HCT116 (cell line): ENCODE measurements at regions not wholly inside any gene's neighbourhood (a gene's known extent, or its start where the extent isn't known, plus 50 kb on each side); places are given as distances from the start of the nearest gene placed in this dataset.

Experiments used
- ATAC-seq: fragments of 200-7000 bp; cut with Tn5 transposase; 2 replicates; pipeline ENCODE4 v1.9.1; 2020; ENCODE audit warnings: mild to moderate bottlenecking, moderate library complexity
- BruUV-seq: library from RNA; stranded (reverse); fragments of 400-500 nt; replicated peaks from 2 replicates; lab custom pipeline; 2021; lab: Mats Ljungman, UMichigan
- CTCF ChIA-PET: fragments of 300-600 bp; sonication (Branson Sonifier 250); formaldehyde crosslinking; loops from one replicate; lab custom pipeline; 2021; ENCODE audit warnings: antibody characterized with exemption; lab: Charles Lee
- POLR2A ChIA-PET: fragments of 300-600, 350-600 bp; sonication (Branson Sonifier 250); formaldehyde crosslinking; loops from one replicate; lab custom pipeline; 2021; ENCODE audit warnings: antibody characterized with exemption; lab: Charles Lee
- RAD21 ChIA-PET, 2 experiments: fragments of 300-600 bp; sonication (Branson Sonifier 250); formaldehyde crosslinking; loops; one replicate each; lab custom pipeline; 2023; ENCODE audit warnings: low total read pairs in 2 of 2; ENCODE audit not compliant: uncharacterized antibody in 2 of 2, unreplicated experiment in 2 of 2, low non-redundant PET in 1 of 2; lab: Charles Lee
- DNase-seq: peaks from one replicate; pipeline ENCODE4 v3.0.0-alpha.2; 2010; ENCODE audit warnings: low read depth, low spot score
- H2AFZ ChIP-seq: fragments of 200-600 bp; shearing (Covaris generic), sonication (generic); 2 replicates; pipeline ENCODE4 v1.6.1; 2017; ENCODE audit warnings: low read depth, mixed run types, mixed read lengths, antibody characterized with exemption, low read length; ENCODE audit not compliant: poor library complexity, severe bottlenecking
- H3K27ac ChIP-seq: 2 replicates; pipeline ENCODE4 v1.5.1; 2012; ENCODE audit warnings: low read depth, low read length
- H3K27me3 ChIP-seq: fragments of 200-600 bp; sonication (generic); 2 replicates; pipeline ENCODE4 v1.6.1; 2016; ENCODE audit warnings: mixed run types, low read length, mixed read lengths; ENCODE audit not compliant: insufficient read depth
- H3K36me3 ChIP-seq, 2 experiments: fragments of 200-500 bp in 1 of 2; fragments of 200-600 bp in 1 of 2; sonication (Bioruptor generic) in 1 of 2; sonication (generic) in 1 of 2; 2 replicates each; pipeline versions ENCODE4 v1.5.1 to v1.6.1; 2014 to 2016; ENCODE audit warnings: low read length in 2 of 2, inconsistent platforms in 1 of 2, mixed read lengths in 1 of 2, mixed run types in 1 of 2; ENCODE audit not compliant: insufficient read depth in 2 of 2, control insufficient read depth in 1 of 2
- H3K4me1 ChIP-seq, 2 experiments: fragments of 200-600 bp in 1 of 2; sonication (generic) in 1 of 2; 2 replicates each; pipeline versions ENCODE4 v1.5.1 to v1.6.1; 2012 to 2017; ENCODE audit warnings: low read length in 2 of 2, inconsistent platforms in 1 of 2, mild to moderate bottlenecking in 1 of 2, mixed read lengths in 1 of 2, mixed run types in 1 of 2, moderate library complexity in 1 of 2; ENCODE audit not compliant: insufficient read depth in 2 of 2, control insufficient read depth in 1 of 2
- H3K4me2 ChIP-seq: fragments of 200-600 bp; sonication (generic); 2 replicates; pipeline ENCODE4 v1.6.1; 2017; ENCODE audit warnings: mixed run types, low read length, mixed read lengths
- H3K4me3 ChIP-seq, 2 experiments: fragments of 200-600 bp in 1 of 2; sonication (generic) in 1 of 2; replicated peaks in 1 of 2; 2 replicates each; pipeline ENCODE4 v1.5.1; 2011 to 2016; ENCODE audit warnings: low read length in 2 of 2, control low read depth in 1 of 2, low read depth in 1 of 2, mild to moderate bottlenecking in 1 of 2, mixed read lengths in 1 of 2, mixed run types in 1 of 2
- H3K79me2 ChIP-seq: fragments of 200-600 bp; sonication (generic); 2 replicates; pipeline ENCODE4 v1.6.1; 2017; ENCODE audit warnings: mild to moderate bottlenecking, mixed run types, low read length, moderate library complexity, mixed read lengths; ENCODE audit not compliant: insufficient read depth
- H3K9ac ChIP-seq: fragments of 200-600 bp; sonication (generic); 2 replicates; pipeline ENCODE4 v1.6.1; 2016; ENCODE audit warnings: low read length, mixed read lengths
- H3K9me2 ChIP-seq: fragments of 200-600 bp; sonication (generic), shearing (Covaris generic); 2 replicates; pipeline ENCODE4 v1.6.1; 2017; ENCODE audit warnings: mixed run types, mild to moderate bottlenecking, moderate library complexity; ENCODE audit not compliant: insufficient read depth
- H3K9me3 ChIP-seq, 2 experiments: fragments of 200-500 bp in 1 of 2; fragments of 200-600 bp in 1 of 2; sonication (Bioruptor generic) in 1 of 2; sonication (generic) in 1 of 2; 2 replicates each; pipeline ENCODE4 v1.6.1; 2014 to 2017; ENCODE audit warnings: low read length in 2 of 2, mixed read lengths in 2 of 2, inconsistent platforms in 1 of 2, low read depth in 1 of 2, mild to moderate bottlenecking in 1 of 2, mixed run types in 1 of 2, moderate library complexity in 1 of 2; ENCODE audit not compliant: control insufficient read depth in 1 of 2, insufficient read depth in 1 of 2
- H4K20me1 ChIP-seq: fragments of 200-600 bp; sonication (generic), shearing (Covaris generic); 2 replicates; pipeline ENCODE4 v1.6.1; 2017; ENCODE audit warnings: mixed run types, mild to moderate bottlenecking, moderate library complexity; ENCODE audit not compliant: insufficient read depth
- CBX3 ChIP-seq: IDR thresholded peaks from 2 replicates; pipeline ENCODE4 v1.6.1; 2012; ENCODE audit warnings: low read depth
- CEBPB ChIP-seq: IDR thresholded peaks from 2 replicates; pipeline ENCODE4 v1.6.1; 2012; ENCODE audit warnings: low read depth
- CTCF ChIP-seq, 3 experiments: fragments of 200-600 bp in 1 of 3; sonication (generic) in 1 of 3; IDR thresholded peaks in 2 of 3; conservative IDR thresholded peaks in 1 of 3; 2 replicates each; pipeline ENCODE4 v1.5.1; 2012 to 2017; ENCODE audit warnings: low read depth in 2 of 3, low read length in 2 of 3, antibody characterized with exemption in 1 of 3, borderline replicate concordance in 1 of 3, control low read depth in 1 of 3, mild to moderate bottlenecking in 1 of 3, mixed read lengths in 1 of 3, mixed run types in 1 of 3, moderate library complexity in 1 of 3; ENCODE audit not compliant: insufficient read depth in 1 of 3
- EGR1 ChIP-seq: IDR thresholded peaks from 2 replicates; pipeline ENCODE4 v1.6.1; 2012; ENCODE audit warnings: low read depth
- EZH2 ChIP-seq: fragments of 200-600 bp; sonication (generic); IDR thresholded peaks from 2 replicates; pipeline ENCODE4 v1.6.1; 2017; ENCODE audit warnings: antibody characterized with exemption, mixed run types
- FOSL1 ChIP-seq: IDR thresholded peaks from 2 replicates; pipeline ENCODE4 v1.6.1; 2012; ENCODE audit warnings: low read depth
- JUND ChIP-seq: IDR thresholded peaks from 2 replicates; pipeline ENCODE4 v1.6.1; 2012
- MAX ChIP-seq: IDR thresholded peaks from 2 replicates; pipeline ENCODE4 v1.6.1; 2012
- POLR2AphosphoS5 ChIP-seq: IDR thresholded peaks from 2 replicates; pipeline ENCODE4 v1.6.1; 2011; ENCODE audit warnings: mild to moderate bottlenecking, low read depth, low read length, moderate library complexity
- RAD21 ChIP-seq: IDR thresholded peaks from 2 replicates; pipeline ENCODE4 v1.6.1; 2012; ENCODE audit warnings: low read depth, mild to moderate bottlenecking
- SIN3A ChIP-seq: IDR thresholded peaks from 2 replicates; pipeline ENCODE4 v1.6.1; 2012; ENCODE audit warnings: low read depth
- SP1 ChIP-seq: IDR thresholded peaks from 2 replicates; pipeline ENCODE4 v1.6.1; 2012; ENCODE audit warnings: low read depth
- SRF ChIP-seq: IDR thresholded peaks from 2 replicates; pipeline ENCODE4 v1.6.1; 2012; ENCODE audit warnings: low read depth
- YY1 ChIP-seq: IDR thresholded peaks from 2 replicates; pipeline ENCODE4 v1.6.1; 2011; ENCODE audit warnings: low read length, low read depth, moderate library complexity, mild to moderate bottlenecking; ENCODE audit not compliant: insufficient replicate concordance; ENCODE audit errors: extremely low read depth
- ZBTB33 ChIP-seq: IDR thresholded peaks from 2 replicates; pipeline ENCODE4 v1.6.1; 2011; ENCODE audit warnings: mild to moderate bottlenecking, low read length, moderate library complexity; ENCODE audit not compliant: insufficient replicate concordance; ENCODE audit errors: extremely low read depth
- ZNF274 ChIP-seq: fragments of 200-500 bp; sonication (Bioruptor generic); IDR thresholded peaks from 2 replicates; pipeline ENCODE4 v1.6.1; 2014; ENCODE audit warnings: mild to moderate bottlenecking, low read depth, low read length, inconsistent platforms
- intact Hi-C: fragments of 100-400 bp; cut with micrococcal nuclease; formaldehyde crosslinking; loops from 2 replicates; pipeline ENCODE4 v1.10.0; 2022

DNA sequence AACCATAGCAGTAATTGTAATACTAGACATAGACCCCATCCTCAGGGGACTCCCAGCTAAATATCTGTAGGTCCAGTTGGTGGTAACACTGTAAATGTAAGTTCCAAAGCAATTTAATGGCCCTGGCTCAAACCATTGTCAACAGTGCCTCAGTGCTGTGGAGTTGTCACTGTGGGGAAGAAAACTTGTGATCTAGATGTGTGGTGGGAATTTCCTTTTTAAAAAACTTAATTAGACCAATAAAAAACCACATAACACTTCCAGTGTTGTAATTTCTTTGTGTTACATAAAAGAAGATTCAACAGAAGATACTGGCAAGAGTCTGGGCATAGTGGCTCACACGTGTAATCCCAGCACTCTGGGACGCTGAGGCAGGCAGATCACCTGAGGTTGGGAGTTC lies 138.6 kb upstream of the UMPS start (continued):
- TF ChIP-seq EZH2 = no peak
- TF ChIP-seq SP1 = no peak
- TF ChIP-seq SRF = no peak
- no peak for TF ChIP-seq CEBPB

DNA sequence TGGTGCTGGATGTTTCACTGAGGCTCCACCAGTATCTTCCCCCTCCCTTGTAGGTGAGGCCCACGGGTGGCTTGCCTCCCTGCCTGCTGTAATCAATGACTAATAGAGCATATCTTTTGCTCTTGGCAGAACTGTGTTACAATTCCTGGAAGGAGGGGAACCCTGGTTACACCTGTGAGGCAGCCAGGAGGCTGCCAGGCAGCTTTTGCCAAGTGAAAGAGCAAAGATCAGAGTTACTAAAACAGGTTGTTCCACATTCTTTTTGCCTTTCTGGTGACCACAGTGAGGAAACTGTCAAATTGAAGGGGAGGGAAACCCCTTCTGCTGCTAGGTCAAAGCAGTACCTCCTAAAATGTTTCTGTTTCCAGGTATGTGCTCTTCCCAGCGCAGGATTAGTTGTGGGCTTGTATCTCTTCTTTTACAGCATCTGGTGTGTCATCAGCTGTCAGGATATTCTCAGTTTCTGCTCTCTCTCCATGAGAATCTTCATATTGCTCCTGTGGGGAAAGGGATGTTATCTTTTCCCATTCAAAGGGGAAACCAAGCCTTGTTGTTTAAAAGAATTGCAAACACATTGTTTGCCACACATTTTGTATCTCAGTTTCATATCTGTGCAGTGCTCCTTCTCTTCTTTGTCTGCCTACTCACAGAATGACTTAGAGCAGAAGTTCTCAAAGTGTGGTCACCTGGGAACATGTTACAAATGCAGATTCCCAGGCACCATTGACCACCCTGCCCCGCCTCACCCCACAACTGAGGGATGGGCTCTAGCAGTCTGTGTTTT lies 137.4 kb upstream of the UMPS start:
- no peaks in the 10 kb centered on the region for H4K20me1 ChIP-seq
- ChIA-PET CTCF (no interaction called here), POLR2A (no interaction called here), RAD21 (no interaction called here)
- no peaks in the 10 kb centered on the region for H3K27me3 ChIP-seq
- no peaks in the 10 kb centered on the region for H3K9me3 ChIP-seq
- no peak overlapping the region for H3K27ac ChIP-seq
- H3K36me3 ChIP-seq = no peaks in the 10 kb centered on the region
- DNase-seq (peak; percentile 77), ATAC-seq (peak; percentile 90)
- 0 out of 2 replicates have a peak overlapping the region, but pooled peaks have one; percentile 6 for H3K9ac ChIP-seq
- H3K79me2 ChIP-seq = no peaks in the 10 kb centered on the region
- intact Hi-C loops = no loop called here
- no peaks in the 10 kb centered on the region for H3K9me2 ChIP-seq
- peak; percentile 7 for TF ChIP-seq YY1
- TF ChIP-seq ZBTB33 = peak; percentile 23
- TF ChIP-seq CEBPB = peak; percentile 82
- TF ChIP-seq CTCF (IDR thresholded peaks at IDR 0.05 in 2 of 3, conservative IDR thresholded peaks at IDR 0.05 in 1 of 3; ENCODE audit: borderline replicate concordance in 1 of 3, insufficient read depth in 1 of 3, low read depth in 2 of 3, low read length in 2 of 3) = no peak
- TF ChIP-seq ZNF274 = no peak
- no peak for TF ChIP-seq EGR1
- 0 out of 2 replicates have a peak, but pooled peaks have one; percentile 17 for TF ChIP-seq RAD21
- TF ChIP-seq FOSL1 = peak; percentile 62
- peak; percentile 79; the same call in 1 of the 2 replicates for TF ChIP-seq SIN3A
- TF ChIP-seq MAX = peak; percentile 63
- TF ChIP-seq SP1 = peak; percentile 88
- TF ChIP-seq CBX3 = peak; percentile 88; the same call in 1 of the 2 replicates
- TF ChIP-seq POLR2AphosphoS5 = peak; percentile 57; the same call in 1 of the 2 replicates
- TF ChIP-seq JUND = peak; percentile 71
- peaks cover 22 to 32% of the 10 kb centered on the region in 2 experiments for H3K4me1 ChIP-seq
- no TSS peak for BruUV-seq
- no peak overlapping the region for H2AFZ ChIP-seq
- peak overlapping the region; percentile 70 for H3K4me2 ChIP-seq
- H3K4me3 ChIP-seq = peak overlapping the region in 1 of 2 experiments; percentile 21; a peak in 2 of 4 replicates
